ENCODE measurements at regions not wholly inside any gene's neighbourhood (a gene's known extent, or its start where the extent isn't known, plus 50 kb on each side); places are given as distances from the start of the nearest gene placed in this dataset.
A peak's percentile ranks its signal among the peaks of the same experiment; 100 is the strongest.

DNA sequence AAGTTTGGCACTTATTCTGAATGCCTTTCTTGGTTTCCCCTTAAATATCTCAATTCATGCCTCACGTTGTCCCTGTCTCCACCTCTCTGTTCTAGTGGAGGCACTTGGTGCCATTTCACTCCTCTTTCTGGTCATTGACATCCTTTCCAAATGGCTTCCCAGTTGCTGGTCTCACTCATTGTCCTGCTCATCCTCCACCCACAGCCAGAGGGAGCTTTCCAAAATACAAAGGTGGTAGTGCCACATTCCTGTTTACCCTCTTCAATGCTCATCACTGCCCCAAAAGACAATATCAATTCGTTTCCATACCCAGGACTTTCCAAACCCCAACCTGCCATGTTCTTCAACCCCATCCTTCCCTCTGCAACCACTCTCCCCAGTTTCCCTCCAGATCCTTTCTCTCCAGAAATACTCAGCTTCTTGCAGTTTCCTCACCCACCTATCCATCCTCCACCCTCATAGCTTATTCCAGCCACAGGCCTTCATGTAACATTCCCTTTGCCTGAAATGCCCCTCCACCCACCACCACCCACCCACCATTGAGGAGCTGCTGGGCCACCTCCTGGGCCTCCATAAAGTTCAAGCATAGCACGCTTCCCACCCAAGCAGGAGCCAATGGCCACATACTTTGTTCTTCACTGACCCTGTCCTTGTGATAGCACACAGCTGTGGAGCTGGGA lies 63.1 kb upstream of the ADRB1 start:
- Histone ChIP-seq H3K27me3 (ENCODE audit: control insufficient read depth, insufficient read depth, low read length) (no peaks in the 10 kb centered on the region), H3K36me3 (ENCODE audit: control insufficient read depth, insufficient read depth, low read length) (no peaks in the 10 kb centered on the region), H3K4me3 (ENCODE audit: low read depth, low read length) (no peak overlapping the region)
- no peak for DNase-seq (ENCODE audit: low read depth)
- TF ChIP-seq CTCF (IDR thresholded peaks at IDR 0.05; ENCODE audit: insufficient read depth, low read length, poor library complexity, severe bottlenecking): peak; percentile 8

GRCh38 chr10:113982296-113982695 lies 61.4 kb upstream of the ADRB1 start:
- Histone ChIP-seq H3K36me3 (ENCODE audit: control insufficient read depth, insufficient read depth, low read length) (no peaks in the 10 kb centered on the region), H3K27me3 (ENCODE audit: control insufficient read depth, insufficient read depth, low read length) (no peaks in the 10 kb centered on the region), H3K4me3 (ENCODE audit: low read depth, low read length) (no peak overlapping the region)
- no peak for DNase-seq (ENCODE audit: low read depth)
- no peak for TF ChIP-seq CTCF (IDR thresholded peaks at IDR 0.05; ENCODE audit: insufficient read depth, low read length, poor library complexity, severe bottlenecking)

DNA sequence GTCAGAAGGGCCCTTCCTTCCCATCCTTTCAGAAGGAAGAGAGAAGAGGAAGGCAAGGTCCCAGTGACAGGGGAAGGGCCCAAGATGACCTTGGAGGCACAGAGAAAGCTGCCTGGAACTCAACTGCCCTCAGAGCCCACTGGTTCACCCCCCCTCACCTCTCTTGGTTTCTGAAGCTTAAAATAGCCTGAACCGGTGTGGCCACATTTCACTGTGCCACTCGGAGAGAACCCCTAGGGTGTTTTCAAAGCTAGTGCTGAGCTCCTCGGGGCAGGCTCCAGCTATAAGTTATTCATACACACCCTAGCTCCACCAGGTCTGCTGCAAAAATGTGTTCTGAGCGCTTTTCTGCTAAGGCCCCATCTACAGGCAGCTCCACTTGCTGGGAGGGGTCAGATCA lies 60.9 kb upstream of the ADRB1 start:
- Histone ChIP-seq H3K36me3 (ENCODE audit: control insufficient read depth, insufficient read depth, low read length) (no peaks in the 10 kb centered on the region), H3K27me3 (ENCODE audit: control insufficient read depth, insufficient read depth, low read length) (no peaks in the 10 kb centered on the region), H3K4me3 (ENCODE audit: low read depth, low read length) (no peak overlapping the region)
- no peak for DNase-seq (ENCODE audit: low read depth)
- TF ChIP-seq CTCF (IDR thresholded peaks at IDR 0.05; ENCODE audit: insufficient read depth, low read length, poor library complexity, severe bottlenecking): no peak

- Histone ChIP-seq H3K27me3 (ENCODE audit: control insufficient read depth, insufficient read depth, low read length) (no peaks in the 10 kb centered on the region), H3K36me3 (ENCODE audit: control insufficient read depth, insufficient read depth, low read length) (no peaks in the 10 kb centered on the region), H3K4me3 (ENCODE audit: low read depth, low read length) (no peak overlapping the region)
- DNase-seq (ENCODE audit: low read depth): no peak
- TF ChIP-seq CTCF (IDR thresholded peaks at IDR 0.05; ENCODE audit: insufficient read depth, low read length, poor library complexity, severe bottlenecking): no peak
Measured at GRCh38 chr10:113983552-113983951, 60.1 kb upstream of the ADRB1 start.

DNA sequence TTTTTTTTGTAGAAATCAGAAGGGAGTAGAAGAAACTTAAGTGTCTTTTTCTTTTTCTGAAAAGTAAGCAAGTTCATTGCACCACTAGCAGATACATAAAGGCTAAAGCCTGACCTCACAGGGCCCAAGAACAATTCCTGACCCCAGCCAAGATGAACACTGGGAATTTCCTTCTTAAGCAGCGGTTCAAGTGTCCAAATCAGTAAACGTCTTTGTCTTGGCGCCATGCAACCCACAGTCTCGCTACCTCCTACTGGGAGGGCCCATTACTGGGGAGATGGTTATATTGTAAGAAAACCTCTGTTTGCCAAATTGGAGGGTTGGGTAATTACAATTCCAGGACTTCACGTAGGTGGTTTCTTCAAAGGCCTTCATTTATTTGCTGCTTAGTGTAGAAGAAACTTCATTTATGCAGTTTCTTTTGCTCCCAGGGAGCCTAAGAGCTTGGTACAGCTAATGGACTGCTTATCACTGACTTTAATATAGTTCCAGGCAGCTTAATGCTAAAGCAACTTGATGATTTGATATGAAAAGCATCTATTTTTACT lies 58.3 kb upstream of the ADRB1 start:
- Histone ChIP-seq H3K4me3 (ENCODE audit: low read depth, low read length) (no peak overlapping the region), H3K36me3 (ENCODE audit: control insufficient read depth, insufficient read depth, low read length) (no peaks in the 10 kb centered on the region), H3K27me3 (ENCODE audit: control insufficient read depth, insufficient read depth, low read length) (no peaks in the 10 kb centered on the region)
- no peak for DNase-seq (ENCODE audit: low read depth)
- no peak for TF ChIP-seq CTCF (IDR thresholded peaks at IDR 0.05; ENCODE audit: insufficient read depth, low read length, poor library complexity, severe bottlenecking)

- no peak for TF ChIP-seq CTCF (IDR thresholded peaks at IDR 0.05; ENCODE audit: insufficient read depth, low read length, poor library complexity, severe bottlenecking)
- no peak overlapping the region for H3K4me3 ChIP-seq (ENCODE audit: low read depth, low read length)
Measured at GRCh38 chr10:113986316-113986715, 57.4 kb upstream of the ADRB1 start.

More at GRCh38 chr10:113986316-113986715, 57.4 kb upstream of the ADRB1 start:
- H3K27me3 ChIP-seq (ENCODE audit: control insufficient read depth, insufficient read depth, low read length): no peaks in the 10 kb centered on the region
- DNase-seq (ENCODE audit: low read depth): no peak
- no peaks in the 10 kb centered on the region for H3K36me3 ChIP-seq (ENCODE audit: control insufficient read depth, insufficient read depth, low read length)
